ENCODE measurements at regions not wholly inside any gene's neighbourhood (a gene's known extent, or its start where the extent isn't known, plus 50 kb on each side); places are given as distances from the start of the nearest gene placed in this dataset.

DNA sequence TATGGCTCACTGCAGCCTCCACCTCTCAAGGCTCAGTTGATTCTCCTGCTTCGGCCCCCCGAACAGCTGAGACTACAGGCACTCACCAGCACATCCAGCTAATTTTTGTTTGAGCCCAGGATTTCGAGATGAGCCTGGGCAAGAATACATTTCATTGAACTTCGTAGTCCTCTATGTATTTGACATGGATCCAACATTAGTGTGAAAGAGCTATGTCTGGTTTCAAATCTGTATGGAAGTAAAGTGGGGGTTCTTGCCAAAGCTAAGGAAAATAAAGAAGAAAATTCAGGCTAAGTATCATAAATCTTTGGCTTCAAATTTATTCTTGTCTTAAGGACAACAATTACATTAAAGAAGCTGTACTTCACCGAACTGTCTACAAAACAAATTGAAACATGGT lies 1291.7 kb upstream of the CRIM1 start:
- no peak for TF ChIP-seq EZH2 (IDR thresholded peaks at IDR 0.05; ENCODE audit: insufficient read depth, low read length)
- TF ChIP-seq, protein P1, sequence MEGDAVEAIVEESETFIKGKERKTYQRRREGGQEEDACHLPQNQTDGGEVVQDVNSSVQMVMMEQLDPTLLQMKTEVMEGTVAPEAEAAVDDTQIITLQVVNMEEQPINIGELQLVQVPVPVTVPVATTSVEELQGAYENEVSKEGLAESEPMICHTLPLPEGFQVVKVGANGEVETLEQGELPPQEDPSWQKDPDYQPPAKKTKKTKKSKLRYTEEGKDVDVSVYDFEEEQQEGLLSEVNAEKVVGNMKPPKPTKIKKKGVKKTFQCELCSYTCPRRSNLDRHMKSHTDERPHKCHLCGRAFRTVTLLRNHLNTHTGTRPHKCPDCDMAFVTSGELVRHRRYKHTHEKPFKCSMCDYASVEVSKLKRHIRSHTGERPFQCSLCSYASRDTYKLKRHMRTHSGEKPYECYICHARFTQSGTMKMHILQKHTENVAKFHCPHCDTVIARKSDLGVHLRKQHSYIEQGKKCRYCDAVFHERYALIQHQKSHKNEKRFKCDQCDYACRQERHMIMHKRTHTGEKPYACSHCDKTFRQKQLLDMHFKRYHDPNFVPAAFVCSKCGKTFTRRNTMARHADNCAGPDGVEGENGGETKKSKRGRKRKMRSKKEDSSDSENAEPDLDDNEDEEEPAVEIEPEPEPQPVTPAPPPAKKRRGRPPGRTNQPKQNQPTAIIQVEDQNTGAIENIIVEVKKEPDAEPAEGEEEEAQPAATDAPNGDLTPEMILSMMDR (IDR thresholded peaks at IDR 0.05; ENCODE audit: insufficient read depth, low read depth, low read length): no peak
